ENCODE measurements at regions not wholly inside any gene's neighbourhood (a gene's known extent, or its start where the extent isn't known, plus 50 kb on each side); places are given as distances from the start of the nearest gene placed in this dataset.

GRCh38 chr4:176886135-176886534 is 93.4 kb upstream of the VEGFC start (continued):
- TF ChIP-seq ARID4A (CRISPR knock-in tag; IDR thresholded peaks at IDR 0.05; ENCODE audit: borderline replicate concordance) (no peak), ETS1 (CRISPR knock-in tag; IDR thresholded peaks at IDR 0.05) (no peak), FOXC1 (CRISPR knock-in tag; IDR thresholded peaks at IDR 0.05; ENCODE audit: borderline replicate concordance) (no peak), PCBP1 (IDR thresholded peaks at IDR 0.05; ENCODE audit: borderline replicate concordance, low read depth, low read length) (no peak), TP53 (CRISPR knock-in tag; conservative IDR thresholded peaks at IDR 0.05) (no peak), ARNTL (CRISPR knock-in tag; IDR thresholded peaks at IDR 0.05) (no peak), NCOA1 (CRISPR knock-in tag; IDR thresholded peaks at IDR 0.05) (no peak)
- TF ChIP-seq, protein P1, sequence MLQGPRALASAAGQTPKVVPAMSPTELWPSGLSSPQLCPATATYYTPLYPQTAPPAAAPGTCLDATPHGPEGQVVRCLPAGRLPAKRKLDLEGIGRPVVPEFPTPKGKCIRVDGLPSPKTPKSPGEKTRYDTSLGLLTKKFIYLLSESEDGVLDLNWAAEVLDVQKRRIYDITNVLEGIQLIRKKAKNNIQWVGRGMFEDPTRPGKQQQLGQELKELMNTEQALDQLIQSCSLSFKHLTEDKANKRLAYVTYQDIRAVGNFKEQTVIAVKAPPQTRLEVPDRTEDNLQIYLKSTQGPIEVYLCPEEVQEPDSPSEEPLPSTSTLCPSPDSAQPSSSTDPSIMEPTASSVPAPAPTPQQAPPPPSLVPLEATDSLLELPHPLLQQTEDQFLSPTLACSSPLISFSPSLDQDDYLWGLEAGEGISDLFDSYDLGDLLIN (CRISPR knock-in tag; IDR thresholded peaks at IDR 0.05; ENCODE audit: borderline replicate concordance), result no peak
- TF ChIP-seq, protein P2, sequence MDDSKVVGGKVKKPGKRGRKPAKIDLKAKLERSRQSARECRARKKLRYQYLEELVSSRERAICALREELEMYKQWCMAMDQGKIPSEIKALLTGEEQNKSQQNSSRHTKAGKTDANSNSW (CRISPR knock-in tag; IDR thresholded peaks at IDR 0.05; ENCODE audit: borderline replicate concordance), result no peak
